ENCODE measurements at regions not wholly inside any gene's neighbourhood (a gene's known extent, or its start where the extent isn't known, plus 50 kb on each side); places are given as distances from the start of the nearest gene placed in this dataset.
"Not testable (repeated sequence)": the region's sequence is repeated elsewhere in the genome, so short reads cannot be mapped to it uniquely, and the experiment has no call there.

- H2BK120ac ChIP-seq (ENCODE audit: low read depth, low read length, poor library complexity, severe bottlenecking), result no peak overlapping the region
- H3K4me2 ChIP-seq (ENCODE audit: insufficient read depth, insufficient read length, low read length), result no peak overlapping the region
- peaks cover 16% of the 10 kb centered on the region for H3K27me3 Mint-ChIP-seq (ENCODE audit: low read depth)
- H3K9me3 ChIP-seq (ENCODE audit: control insufficient read depth, low read depth, low read length), result no peaks in the 10 kb centered on the region
- TF ChIP-seq, protein P1, sequence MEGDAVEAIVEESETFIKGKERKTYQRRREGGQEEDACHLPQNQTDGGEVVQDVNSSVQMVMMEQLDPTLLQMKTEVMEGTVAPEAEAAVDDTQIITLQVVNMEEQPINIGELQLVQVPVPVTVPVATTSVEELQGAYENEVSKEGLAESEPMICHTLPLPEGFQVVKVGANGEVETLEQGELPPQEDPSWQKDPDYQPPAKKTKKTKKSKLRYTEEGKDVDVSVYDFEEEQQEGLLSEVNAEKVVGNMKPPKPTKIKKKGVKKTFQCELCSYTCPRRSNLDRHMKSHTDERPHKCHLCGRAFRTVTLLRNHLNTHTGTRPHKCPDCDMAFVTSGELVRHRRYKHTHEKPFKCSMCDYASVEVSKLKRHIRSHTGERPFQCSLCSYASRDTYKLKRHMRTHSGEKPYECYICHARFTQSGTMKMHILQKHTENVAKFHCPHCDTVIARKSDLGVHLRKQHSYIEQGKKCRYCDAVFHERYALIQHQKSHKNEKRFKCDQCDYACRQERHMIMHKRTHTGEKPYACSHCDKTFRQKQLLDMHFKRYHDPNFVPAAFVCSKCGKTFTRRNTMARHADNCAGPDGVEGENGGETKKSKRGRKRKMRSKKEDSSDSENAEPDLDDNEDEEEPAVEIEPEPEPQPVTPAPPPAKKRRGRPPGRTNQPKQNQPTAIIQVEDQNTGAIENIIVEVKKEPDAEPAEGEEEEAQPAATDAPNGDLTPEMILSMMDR (conservative IDR thresholded peaks at IDR 0.05), result no peak
- no peak overlapping the region for H3K4ac ChIP-seq (ENCODE audit: low read depth, low read length)
- peaks cover 17 to 18% of the 10 kb centered on the region in 2 experiments for H3K4me1 Mint-ChIP-seq
- peaks cover 2% of the 10 kb centered on the region; the same call in 1 of the 2 replicates for H3K4me1 ChIP-seq (ENCODE audit: insufficient read depth, low read length)
- no peak overlapping the region for H4K91ac ChIP-seq (ENCODE audit: insufficient read length, low read depth, low read length)
- H3K9me3 Mint-ChIP-seq, result peaks cover 13 to 20% of the 10 kb centered on the region in 2 experiments
- no peak overlapping the region for H3K27ac Mint-ChIP-seq
- no peaks in the 10 kb centered on the region for H3K79me2 ChIP-seq (ENCODE audit: insufficient read depth, low read length)
- no peak overlapping the region for H3K9ac ChIP-seq (ENCODE audit: extremely low read depth, insufficient read length, low read length)
- no peak overlapping the region for H2BK5ac ChIP-seq (ENCODE audit: insufficient read length, low read length)
- no peak overlapping the region for H2BK12ac ChIP-seq (ENCODE audit: insufficient read length, low read depth, low read length)
- H2AK5ac ChIP-seq (ENCODE audit: insufficient read length, low read length), result no peak overlapping the region
- no peak overlapping the region for H3K23ac ChIP-seq (ENCODE audit: insufficient read length, low read depth, low read length)
- H3T11ph ChIP-seq (ENCODE audit: low read length), result no peak overlapping the region
- H4K8ac ChIP-seq (replicated peaks; ENCODE audit: insufficient read length, low read depth, low read length), result no peak overlapping the region
- H3K56ac ChIP-seq (ENCODE audit: insufficient read length, low read depth, low read length), result no peak overlapping the region
- H3K23me2 ChIP-seq (ENCODE audit: insufficient read length, low read depth, low read length, poor library complexity, severe bottlenecking), result no peaks in the 10 kb centered on the region
- H4K5ac ChIP-seq (ENCODE audit: insufficient read length, low read depth, low read length), result no peak overlapping the region
- H3K36me3 Mint-ChIP-seq (ENCODE audit: insufficient read depth in 1 of 3, low read depth in 3 of 3), result peaks cover 5 to 16% (median 6%) of the 10 kb centered on the region in 3 experiments
- WGBS (ENCODE audit: extremely low coverage, insufficient read length, low lambda C conversion rate), result no CpG with 5 or more reads among the region's 5 CpGs
- no peak overlapping the region for H2BK20ac ChIP-seq (ENCODE audit: low read depth, low read length, poor library complexity, severe bottlenecking)
- H2AFZ ChIP-seq (ENCODE audit: low read length), result no peak overlapping the region
- H3K18ac ChIP-seq (ENCODE audit: insufficient read length, low read depth, low read length), result no peak overlapping the region
- H3K27ac ChIP-seq (ENCODE audit: insufficient read length, low read depth, low read length), result no peak overlapping the region
- no peak overlapping the region for H3K4me3 Mint-ChIP-seq
- no peak overlapping the region for H3K14ac ChIP-seq (ENCODE audit: insufficient read depth, low read length)
- no peak overlapping the region for H2BK15ac ChIP-seq (ENCODE audit: low read depth, low read length)
- no peaks in the 10 kb centered on the region for H3K27me3 ChIP-seq (ENCODE audit: insufficient read depth, low read length)
- H3K79me1 ChIP-seq (ENCODE audit: insufficient read depth, low read depth, low read length, poor library complexity, severe bottlenecking), result no peaks in the 10 kb centered on the region
- DNase-seq, result no peak
- no peaks in the 10 kb centered on the region for H4K20me1 ChIP-seq (ENCODE audit: control insufficient read depth, insufficient read depth, insufficient read length)
Measured at GRCh38 chr6:168186438-168186837, 107.4 kb upstream of the FRMD1 start.

GRCh38 chr6:168186018-168186417 is 107.0 kb upstream of the FRMD1 start:
- H3K4me1 Mint-ChIP-seq, result peaks cover 20 to 22% of the 10 kb centered on the region in 2 experiments
- H2AFZ ChIP-seq (ENCODE audit: low read length); H3K4me1 ChIP-seq (ENCODE audit: insufficient read depth, low read length); H3K79me1 ChIP-seq (ENCODE audit: insufficient read depth, low read depth, low read length, poor library complexity, severe bottlenecking); DNase-seq; H2BK15ac ChIP-seq (ENCODE audit: low read depth, low read length); H3K9me3 ChIP-seq (ENCODE audit: control insufficient read depth, low read depth, low read length); H3K27ac ChIP-seq (ENCODE audit: insufficient read length, low read depth, low read length); H3K23ac ChIP-seq (ENCODE audit: insufficient read length, low read depth, low read length); H3K18ac ChIP-seq (ENCODE audit: insufficient read length, low read depth, low read length); H3K4me3 Mint-ChIP-seq; H4K91ac ChIP-seq (ENCODE audit: insufficient read length, low read depth, low read length); H2BK120ac ChIP-seq (ENCODE audit: low read depth, low read length, poor library complexity, severe bottlenecking); H3K4ac ChIP-seq (ENCODE audit: low read depth, low read length); H2BK20ac ChIP-seq (ENCODE audit: low read depth, low read length, poor library complexity, severe bottlenecking); H3K23me2 ChIP-seq (ENCODE audit: insufficient read length, low read depth, low read length, poor library complexity, severe bottlenecking); H3K79me2 ChIP-seq (ENCODE audit: insufficient read depth, low read length); H3K9ac ChIP-seq (ENCODE audit: extremely low read depth, insufficient read length, low read length); H3K14ac ChIP-seq (ENCODE audit: insufficient read depth, low read length); H2BK5ac ChIP-seq (ENCODE audit: insufficient read length, low read length); H3K27me3 ChIP-seq (ENCODE audit: insufficient read depth, low read length); H4K20me1 ChIP-seq (ENCODE audit: control insufficient read depth, insufficient read depth, insufficient read length); H2AK5ac ChIP-seq (ENCODE audit: insufficient read length, low read length); H3K27ac Mint-ChIP-seq; H3T11ph ChIP-seq (ENCODE audit: low read length); H4K8ac ChIP-seq (replicated peaks; ENCODE audit: insufficient read length, low read depth, low read length); H3K56ac ChIP-seq (ENCODE audit: insufficient read length, low read depth, low read length); H4K5ac ChIP-seq (ENCODE audit: insufficient read length, low read depth, low read length); H3K4me2 ChIP-seq (ENCODE audit: insufficient read depth, insufficient read length, low read length); H2BK12ac ChIP-seq (ENCODE audit: insufficient read length, low read depth, low read length): not testable (repeated sequence)
- H3K36me3 Mint-ChIP-seq (ENCODE audit: insufficient read depth in 1 of 3, low read depth in 3 of 3), result peaks cover 5 to 16% (median 6%) of the 10 kb centered on the region in 3 experiments
- peaks cover 13 to 20% of the 10 kb centered on the region in 2 experiments for H3K9me3 Mint-ChIP-seq
- H3K27me3 Mint-ChIP-seq (ENCODE audit: low read depth), result peaks cover 19% of the 10 kb centered on the region
- no CpG with 5 or more reads among the region's 1 CpG for WGBS (ENCODE audit: extremely low coverage, insufficient read length, low lambda C conversion rate)
